DND-41 (cell line): ENCODE measurements at regions not wholly inside any gene's neighbourhood (a gene's known extent, or its start where the extent isn't known, plus 50 kb on each side); places are given as distances from the start of the nearest gene placed in this dataset.

Source experiments
- ATAC-seq: fragments of 200-7000 bp; cut with Tn5 transposase; 3 replicates; pipeline ENCODE4 v1.9.1; 2021; ENCODE audit warnings: low read depth; ENCODE audit not compliant: insufficient read depth
- DNase-seq: peaks from one replicate; pipeline ENCODE4 v3.0.0-alpha.2; 2020
- H2AFZ ChIP-seq: 2 replicates; pipeline ENCODE4 v1.6.0; 2012; ENCODE audit warnings: low read depth, low read length
- H3K27ac ChIP-seq: 2 replicates; pipeline ENCODE4 v1.5.1; 2012; ENCODE audit warnings: low read length, inconsistent platforms
- H3K27me3 ChIP-seq: fragments of 200-600 bp; sonication (generic); 2 replicates; pipeline ENCODE4 v1.6.0; 2012; ENCODE audit warnings: low read length, mild to moderate bottlenecking, inconsistent platforms; ENCODE audit not compliant: insufficient read depth, poor library complexity
- H3K36me3 ChIP-seq: 2 replicates; pipeline ENCODE4 v1.5.1; 2012; ENCODE audit warnings: low read length, inconsistent platforms; ENCODE audit not compliant: insufficient read depth
- H3K4me1 ChIP-seq: 2 replicates; pipeline ENCODE4 v1.5.1; 2012; ENCODE audit warnings: mild to moderate bottlenecking, low read length; ENCODE audit not compliant: insufficient read depth
- H3K4me2 ChIP-seq: 2 replicates; pipeline ENCODE4 v1.6.0; 2012; ENCODE audit warnings: mild to moderate bottlenecking, moderate library complexity, low read length, inconsistent platforms; ENCODE audit not compliant: insufficient read depth
- H3K4me3 ChIP-seq, 2 experiments: fragments of 200-600 bp in 1 of 2; shearing (Covaris generic) in 1 of 2; 2 replicates each; pipeline ENCODE4 v1.5.1; 2012 to 2016; ENCODE audit warnings: inconsistent platforms in 2 of 2, low read length in 2 of 2, mild to moderate bottlenecking in 2 of 2, low read depth in 1 of 2, moderate library complexity in 1 of 2
- H3K79me2 ChIP-seq: 2 replicates; pipeline ENCODE4 v1.6.0; 2012; ENCODE audit warnings: low read length, inconsistent platforms; ENCODE audit not compliant: insufficient read depth
- H3K9ac ChIP-seq: 2 replicates; pipeline ENCODE4 v1.6.0; 2012; ENCODE audit warnings: low read depth, mild to moderate bottlenecking, inconsistent platforms, low read length, moderate library complexity
- H3K9me3 ChIP-seq: 2 replicates; pipeline ENCODE4 v1.5.1; 2012; ENCODE audit warnings: low read length, moderate library complexity, mild to moderate bottlenecking, inconsistent platforms; ENCODE audit not compliant: insufficient read depth, severe bottlenecking
- H4K20me1 ChIP-seq: 2 replicates; pipeline ENCODE4 v1.6.0; 2012; ENCODE audit warnings: low read length; ENCODE audit not compliant: insufficient read depth
- EZH2 ChIP-seq: IDR thresholded peaks from 3 replicates; pipeline ENCODE4 v1.6.1; 2012; ENCODE audit warnings: borderline replicate concordance, low read depth, mild to moderate bottlenecking, moderate library complexity, low read length, inconsistent platforms; ENCODE audit not compliant: severe bottlenecking
- TF ChIP-seq, protein P1 (sequence below): IDR thresholded peaks from 2 replicates; pipeline ENCODE4 v1.5.1; 2012; ENCODE audit warnings: borderline replicate concordance, low read length, moderate library complexity, mild to moderate bottlenecking; ENCODE audit not compliant: poor library complexity, severe bottlenecking; ENCODE audit errors: extremely low read depth

DNA sequence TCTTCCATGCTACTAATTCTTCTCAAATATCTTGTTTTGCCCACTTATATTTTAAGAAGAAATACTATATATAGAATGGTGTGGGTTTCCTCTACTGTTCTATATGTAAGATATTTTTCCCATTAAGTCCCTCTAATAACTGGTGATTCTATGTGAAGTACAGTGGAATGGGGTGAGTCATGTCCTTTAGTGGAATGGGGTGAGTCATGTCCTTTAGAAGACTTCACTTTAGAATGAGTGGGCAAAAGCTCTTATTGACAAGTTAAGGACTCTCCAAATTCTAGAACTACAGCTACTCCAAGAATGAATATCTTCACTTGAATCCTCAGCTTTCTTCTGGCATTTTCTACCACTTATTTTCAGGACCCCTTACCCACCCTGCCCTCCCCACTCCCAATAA lies 349.9 kb downstream of the ETNK1 start:
- no peaks in the 10 kb centered on the region for H3K79me2 ChIP-seq
- H3K4me1 ChIP-seq, result no peaks in the 10 kb centered on the region
- no peaks in the 10 kb centered on the region for H3K9me3 ChIP-seq
- no peaks in the 10 kb centered on the region for H4K20me1 ChIP-seq
- no peak for DNase-seq
- H3K4me3 ChIP-seq, result no peak overlapping the region
- ATAC-seq, result no peak
- no peak overlapping the region for H3K4me2 ChIP-seq
- no peak overlapping the region for H3K27ac ChIP-seq
- H3K27me3 ChIP-seq, result peaks cover 3% of the 10 kb centered on the region
- H3K9ac ChIP-seq, result no peak overlapping the region
- TF ChIP-seq EZH2, result no peak
- TF ChIP-seq, protein P1, sequence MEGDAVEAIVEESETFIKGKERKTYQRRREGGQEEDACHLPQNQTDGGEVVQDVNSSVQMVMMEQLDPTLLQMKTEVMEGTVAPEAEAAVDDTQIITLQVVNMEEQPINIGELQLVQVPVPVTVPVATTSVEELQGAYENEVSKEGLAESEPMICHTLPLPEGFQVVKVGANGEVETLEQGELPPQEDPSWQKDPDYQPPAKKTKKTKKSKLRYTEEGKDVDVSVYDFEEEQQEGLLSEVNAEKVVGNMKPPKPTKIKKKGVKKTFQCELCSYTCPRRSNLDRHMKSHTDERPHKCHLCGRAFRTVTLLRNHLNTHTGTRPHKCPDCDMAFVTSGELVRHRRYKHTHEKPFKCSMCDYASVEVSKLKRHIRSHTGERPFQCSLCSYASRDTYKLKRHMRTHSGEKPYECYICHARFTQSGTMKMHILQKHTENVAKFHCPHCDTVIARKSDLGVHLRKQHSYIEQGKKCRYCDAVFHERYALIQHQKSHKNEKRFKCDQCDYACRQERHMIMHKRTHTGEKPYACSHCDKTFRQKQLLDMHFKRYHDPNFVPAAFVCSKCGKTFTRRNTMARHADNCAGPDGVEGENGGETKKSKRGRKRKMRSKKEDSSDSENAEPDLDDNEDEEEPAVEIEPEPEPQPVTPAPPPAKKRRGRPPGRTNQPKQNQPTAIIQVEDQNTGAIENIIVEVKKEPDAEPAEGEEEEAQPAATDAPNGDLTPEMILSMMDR, result no peak
- no peaks in the 10 kb centered on the region for H3K36me3 ChIP-seq
- H2AFZ ChIP-seq, result no peak overlapping the region

DNA sequence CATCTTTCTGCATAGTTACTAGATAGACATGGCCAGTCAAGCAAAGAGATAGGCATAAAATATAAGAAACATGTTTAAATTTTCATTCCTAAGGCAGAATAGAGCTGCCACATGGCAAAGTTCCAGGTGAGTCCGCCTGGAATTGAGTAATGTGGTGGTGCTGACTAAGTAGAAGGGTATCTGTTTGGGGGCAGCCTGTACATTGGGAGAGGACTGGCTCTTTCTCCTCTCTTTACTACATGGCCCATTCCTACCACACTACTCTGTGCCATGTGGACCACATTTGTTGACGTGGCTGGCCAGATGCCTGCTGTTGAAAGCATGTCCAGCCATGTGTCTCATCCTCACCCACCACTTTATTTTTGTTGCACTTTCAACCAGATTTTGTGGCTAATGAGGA lies 354.0 kb downstream of the ETNK1 start:
- peaks cover 3% of the 10 kb centered on the region for H3K27me3 ChIP-seq
- no peaks in the 10 kb centered on the region for H3K9me3 ChIP-seq
- ATAC-seq (no peak), DNase-seq (no peak)
- no peaks in the 10 kb centered on the region for H3K4me1 ChIP-seq
- H2AFZ ChIP-seq, result no peak overlapping the region
- H3K79me2 ChIP-seq, result no peaks in the 10 kb centered on the region
- no peaks in the 10 kb centered on the region for H4K20me1 ChIP-seq
- H3K36me3 ChIP-seq, result no peaks in the 10 kb centered on the region
- H3K4me3 ChIP-seq, result no peak overlapping the region
- H3K4me2 ChIP-seq, result no peak overlapping the region
- no peak overlapping the region for H3K27ac ChIP-seq
- no peak overlapping the region for H3K9ac ChIP-seq
- TF ChIP-seq, protein P1, result no peak
- TF ChIP-seq EZH2, result no peak

DNA sequence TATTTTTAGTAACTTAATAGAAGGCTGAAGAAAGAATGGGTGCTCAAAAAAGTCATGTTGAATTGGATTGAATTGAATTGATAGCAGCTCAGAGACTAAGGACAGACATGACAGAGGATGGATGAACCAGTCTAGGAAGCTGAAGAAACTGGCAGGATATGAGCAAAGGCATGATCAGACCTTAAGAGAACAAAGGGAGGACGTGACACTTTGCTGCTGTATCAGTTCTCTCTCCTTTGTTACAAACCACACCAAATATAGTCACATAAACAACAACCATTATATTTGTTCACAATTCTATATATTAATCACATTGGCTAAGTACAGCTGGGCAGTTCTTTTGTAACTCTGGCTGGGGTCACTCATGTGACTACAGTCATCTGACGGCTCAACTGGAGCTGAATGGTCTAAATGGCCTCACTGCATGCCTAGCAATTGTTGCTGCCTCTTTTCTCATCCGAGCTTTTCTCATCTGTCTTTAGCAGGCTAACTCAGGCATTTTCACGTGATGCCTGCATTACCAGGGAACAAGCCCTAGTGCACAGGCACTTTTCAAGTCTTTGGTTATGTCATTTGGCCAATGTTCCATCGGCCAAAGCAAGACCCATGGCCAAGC lies 355.0 kb downstream of the ETNK1 start:
- Histone ChIP-seq H3K9me3 (no peaks in the 10 kb centered on the region), H3K79me2 (no peaks in the 10 kb centered on the region), H3K36me3 (no peaks in the 10 kb centered on the region), H3K4me1 (no peaks in the 10 kb centered on the region), H3K4me3 (no peak overlapping the region), H3K27me3 (peaks cover 3% of the 10 kb centered on the region), H3K9ac (no peak overlapping the region), H3K4me2 (no peak overlapping the region), H2AFZ (no peak overlapping the region), H4K20me1 (no peaks in the 10 kb centered on the region), H3K27ac (no peak overlapping the region)
- ATAC-seq, result no peak
- TF ChIP-seq EZH2, result no peak
- TF ChIP-seq, protein P1, result no peak
- DNase-seq, result no peak
